KMS-11 (cell line): ENCODE measurements at regions not wholly inside any gene's neighbourhood (a gene's known extent, or its start where the extent isn't known, plus 50 kb on each side); places are given as distances from the start of the nearest gene placed in this dataset.

Source experiments
- H2AFZ ChIP-seq: fragments of 200-600 bp; sonication (generic); 2 replicates; pipeline ENCODE4 v1.6.1; 2016; ENCODE audit warnings: antibody characterized with exemption, mixed run types, low read depth
- H3K27ac ChIP-seq: fragments of 200-600 bp; sonication (generic); 2 replicates; pipeline ENCODE4 v1.6.1; 2016; ENCODE audit warnings: mild to moderate bottlenecking, mixed run types
- H3K27me3 ChIP-seq: fragments of 200-600 bp; sonication (generic); 2 replicates; pipeline ENCODE4 v1.6.1; 2017; ENCODE audit warnings: mild to moderate bottlenecking, low read depth, mixed run types, moderate library complexity; ENCODE audit not compliant: insufficient read depth
- H3K36me3 ChIP-seq: fragments of 200-600 bp; sonication (generic); 2 replicates; pipeline ENCODE4 v1.6.1; 2017; ENCODE audit warnings: mild to moderate bottlenecking, mixed run types; ENCODE audit not compliant: insufficient read depth
- H3K4me1 ChIP-seq: fragments of 200-600 bp; sonication (generic); 2 replicates; pipeline ENCODE4 v1.6.1; 2016; ENCODE audit warnings: mild to moderate bottlenecking, low read depth, mixed run types; ENCODE audit not compliant: poor library complexity, severe bottlenecking
- H3K4me2 ChIP-seq: fragments of 200-600 bp; sonication (generic); 2 replicates; pipeline ENCODE4 v1.7.0; 2016; ENCODE audit warnings: mild to moderate bottlenecking, mixed run types
- H3K4me3 ChIP-seq: fragments of 200-600 bp; sonication (generic); IDR thresholded peaks from 2 replicates; pipeline ENCODE4 v1.6.1; 2017; ENCODE audit warnings: low read depth, low read length, mixed read lengths; ENCODE audit not compliant: insufficient read depth
- H3K79me2 ChIP-seq: fragments of 200-600 bp; sonication (generic); 2 replicates; pipeline ENCODE4 v1.6.1; 2016; ENCODE audit warnings: low read depth, mixed run types; ENCODE audit not compliant: insufficient read depth
- H3K9ac ChIP-seq: fragments of 200-600 bp; sonication (generic); 2 replicates; pipeline ENCODE4 v1.6.1; 2016; ENCODE audit warnings: mild to moderate bottlenecking, mixed run types
- H4K20me1 ChIP-seq: fragments of 200-600 bp; sonication (generic); 2 replicates; pipeline ENCODE4 v1.6.1; 2016; ENCODE audit warnings: mild to moderate bottlenecking, mixed run types; ENCODE audit not compliant: insufficient read depth
- CTCF ChIP-seq: fragments of 200-600 bp; sonication (generic); conservative IDR thresholded peaks from 2 replicates; pipeline ENCODE4 v1.6.1; 2017; ENCODE audit warnings: low read depth, mild to moderate bottlenecking, antibody characterized with exemption, low read length, moderate library complexity, mixed read lengths

- Histone ChIP-seq H4K20me1 (no peaks in the 10 kb centered on the region), H3K27me3 (no peaks in the 10 kb centered on the region), H2AFZ (no peak overlapping the region), H3K9ac (no peak overlapping the region), H3K4me3 (no peak overlapping the region), H3K79me2 (no peaks in the 10 kb centered on the region), H3K4me2 (no peak overlapping the region), H3K27ac (no peak overlapping the region), H3K36me3 (no peaks in the 10 kb centered on the region), H3K4me1 (no peaks in the 10 kb centered on the region)
- TF ChIP-seq CTCF: no peak
Observed at GRCh38 chr1:227440182-227440581, 121.9 kb upstream of the CDC42BPA start.

GRCh38 chr1:227437495-227438008 is 119.3 kb upstream of the CDC42BPA start:
- Histone ChIP-seq H3K4me3 (no peak overlapping the region), H3K79me2 (no peaks in the 10 kb centered on the region), H2AFZ (no peak overlapping the region), H3K4me2 (no peak overlapping the region), H3K36me3 (no peaks in the 10 kb centered on the region), H3K27ac (no peak overlapping the region), H4K20me1 (no peaks in the 10 kb centered on the region), H3K4me1 (no peaks in the 10 kb centered on the region), H3K9ac (no peak overlapping the region), H3K27me3 (no peaks in the 10 kb centered on the region)
- no peak for TF ChIP-seq CTCF

- no peaks in the 10 kb centered on the region for H3K4me1 ChIP-seq
- H3K4me2 ChIP-seq: no peak overlapping the region
- no peaks in the 10 kb centered on the region for H4K20me1 ChIP-seq
- no peaks in the 10 kb centered on the region for H3K27me3 ChIP-seq
- no peaks in the 10 kb centered on the region for H3K79me2 ChIP-seq
- no peak for TF ChIP-seq CTCF
- H3K9ac ChIP-seq: no peak overlapping the region
- H3K4me3 ChIP-seq: no peak overlapping the region
- H3K36me3 ChIP-seq: no peaks in the 10 kb centered on the region
- no peak overlapping the region for H3K27ac ChIP-seq
- H2AFZ ChIP-seq: no peak overlapping the region
Observed at GRCh38 chr1:227434808-227435444, 116.6 kb upstream of the CDC42BPA start.

GRCh38 chr1:227433663-227434341 is 115.5 kb upstream of the CDC42BPA start:
- H4K20me1 ChIP-seq: no peaks in the 10 kb centered on the region
- no peak for TF ChIP-seq CTCF
- no peaks in the 10 kb centered on the region for H3K4me1 ChIP-seq
- H3K9ac ChIP-seq: no peak overlapping the region
- no peak overlapping the region for H3K4me2 ChIP-seq
- no peaks in the 10 kb centered on the region for H3K79me2 ChIP-seq
- no peaks in the 10 kb centered on the region for H3K27me3 ChIP-seq
- no peak overlapping the region for H3K27ac ChIP-seq
- no peaks in the 10 kb centered on the region for H3K36me3 ChIP-seq
- no peak overlapping the region for H2AFZ ChIP-seq
- no peak overlapping the region for H3K4me3 ChIP-seq
